NCI-H128 (cell line): ENCODE measurements at regions not wholly inside any gene's neighbourhood (a gene's known extent, or its start where the extent isn't known, plus 50 kb on each side); places are given as distances from the start of the nearest gene placed in this dataset.
"Not testable (repeated sequence)": the region's sequence is repeated elsewhere in the genome, so short reads cannot be mapped to it uniquely, and the experiment has no call there.

Source experiments
- DNase-seq: peaks from one replicate; lab custom pipeline; 2025; ENCODE audit not compliant: unreplicated experiment; lab: John Stamatoyannopoulos, UW

DNA sequence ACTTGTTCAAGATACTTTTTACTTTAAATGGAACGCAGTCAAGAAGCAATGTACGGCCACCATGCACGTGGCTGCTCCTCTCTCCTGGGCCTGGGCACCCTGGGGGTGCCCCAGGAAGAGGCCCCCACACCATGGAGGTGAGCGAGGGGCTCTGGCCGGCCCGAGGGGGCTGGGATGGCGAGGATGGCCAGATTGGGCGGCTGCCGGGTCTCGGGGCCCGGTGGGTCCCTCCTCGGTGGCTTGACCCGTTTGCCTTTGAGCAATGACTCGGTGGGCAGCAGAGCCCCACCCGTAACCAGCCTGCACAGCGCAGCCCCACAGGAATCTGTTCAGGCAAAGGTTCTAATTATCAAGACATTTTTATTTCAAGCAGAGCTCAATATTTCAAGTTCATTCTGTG is 167.4 kb downstream of the BRD1 start:
- DNase-seq: no peak

DNA sequence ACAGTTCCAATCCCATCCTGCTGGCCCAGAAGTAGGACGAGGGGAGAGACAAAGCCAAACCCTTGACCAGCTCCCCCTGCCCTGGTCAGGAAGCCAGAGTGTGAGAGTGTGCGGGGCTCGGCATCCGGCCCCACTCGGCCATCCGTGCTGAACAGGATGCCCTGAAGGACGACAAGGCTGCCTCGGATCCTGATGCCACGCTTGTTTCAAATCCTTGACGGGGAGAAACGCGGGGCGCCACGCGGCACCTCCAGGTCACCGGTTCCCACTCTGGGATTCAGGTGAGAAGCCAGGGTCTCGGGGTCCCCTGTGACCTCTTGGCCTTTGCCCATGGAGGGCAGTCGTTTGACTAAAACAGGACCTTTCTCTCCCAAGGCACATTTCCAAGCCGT is 167.8 kb downstream of the BRD1 start:
- no peak for DNase-seq

DNA sequence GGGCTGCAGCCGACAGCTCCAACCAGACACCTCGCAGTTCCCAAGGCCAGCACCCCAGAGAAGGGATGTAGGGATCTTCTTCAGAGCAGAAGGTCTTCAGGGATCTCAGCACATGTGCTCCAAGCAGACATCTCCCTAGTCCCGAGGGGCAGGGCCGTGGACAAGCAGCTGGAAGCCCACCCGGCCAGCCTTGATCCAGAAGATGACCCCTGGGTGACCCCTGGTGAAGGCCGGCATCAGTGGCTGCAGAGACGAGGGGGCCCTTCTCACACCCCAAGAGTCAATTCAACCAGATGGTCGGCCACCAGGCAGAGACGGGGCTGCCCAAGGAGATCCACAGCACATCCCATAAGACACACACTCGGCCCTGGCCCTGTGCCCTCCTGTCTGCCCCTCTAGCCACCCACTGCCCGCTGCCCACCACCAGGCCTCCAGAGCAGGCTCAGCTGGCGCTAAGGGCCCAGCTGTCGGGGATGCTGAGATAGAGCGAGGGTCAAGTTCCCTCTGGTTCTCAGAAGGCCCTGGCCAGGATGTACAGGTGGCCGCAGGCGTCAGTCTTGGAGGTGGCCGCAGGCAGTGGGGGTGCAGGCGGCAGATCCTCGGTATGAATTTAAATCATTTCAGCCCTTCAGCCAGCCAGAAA is 168.3 kb downstream of the BRD1 start:
- DNase-seq: no peak

GRCh38 chr22:49658902-49659280 is 168.8 kb downstream of the BRD1 start:
- DNase-seq: no peak

GRCh38 chr22:49657974-49658590 is 169.6 kb downstream of the BRD1 start:
- no peak for DNase-seq

DNA sequence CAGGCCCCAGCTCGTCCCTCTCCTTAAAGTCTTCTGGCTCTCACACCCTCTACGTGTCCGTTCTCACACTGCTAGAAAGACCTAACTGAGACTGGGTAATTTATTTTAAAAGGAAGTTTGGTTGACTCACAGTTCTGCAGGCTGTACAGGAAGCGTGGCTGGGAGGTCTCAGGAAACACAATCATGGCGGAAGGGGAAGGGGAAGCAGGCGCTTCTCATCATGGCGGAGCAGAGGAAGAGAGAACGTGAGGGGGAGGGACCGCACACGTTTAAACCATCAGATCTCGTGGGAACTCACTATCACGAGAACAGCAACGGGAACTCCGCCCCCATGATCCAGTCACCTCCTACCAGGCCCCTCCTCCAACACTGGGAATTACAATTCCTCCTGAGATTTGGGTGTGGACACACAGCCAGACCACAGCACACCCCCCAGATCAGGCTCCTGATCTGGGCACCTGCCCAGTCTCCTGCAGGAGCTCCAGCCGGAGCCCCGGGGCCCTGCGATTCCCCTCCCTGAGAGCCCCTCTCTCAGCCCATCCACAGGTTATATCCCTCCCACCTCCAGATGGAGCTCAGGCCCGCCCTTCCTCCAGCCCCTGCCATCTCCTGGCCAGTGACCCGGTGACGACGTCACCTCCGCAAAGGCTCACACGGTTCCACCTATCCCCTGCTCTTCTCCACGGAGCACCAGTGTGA is 170.2 kb downstream of the BRD1 start:
- DNase-seq: no peak

DNA sequence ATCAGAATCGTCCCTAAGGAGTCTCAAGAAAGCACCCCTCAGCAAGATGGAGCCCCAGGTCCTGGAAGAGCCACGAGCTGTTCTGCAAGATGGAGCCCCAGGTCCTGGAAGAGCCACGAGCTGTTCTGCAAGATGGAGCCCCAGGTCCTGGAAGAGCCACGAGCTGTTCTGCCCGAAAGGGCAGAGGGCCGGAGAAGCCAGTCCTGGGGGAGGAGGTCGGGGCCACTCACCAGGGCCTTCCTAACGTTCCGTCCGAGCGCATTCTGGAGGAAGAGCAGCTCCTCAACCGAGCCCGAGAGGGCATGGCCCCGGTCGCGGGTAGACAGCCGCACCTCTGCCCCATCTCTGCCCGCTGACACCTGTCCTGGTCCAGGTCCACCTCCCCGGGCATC is 170.8 kb downstream of the BRD1 start:
- not testable (repeated sequence) for DNase-seq

DNA sequence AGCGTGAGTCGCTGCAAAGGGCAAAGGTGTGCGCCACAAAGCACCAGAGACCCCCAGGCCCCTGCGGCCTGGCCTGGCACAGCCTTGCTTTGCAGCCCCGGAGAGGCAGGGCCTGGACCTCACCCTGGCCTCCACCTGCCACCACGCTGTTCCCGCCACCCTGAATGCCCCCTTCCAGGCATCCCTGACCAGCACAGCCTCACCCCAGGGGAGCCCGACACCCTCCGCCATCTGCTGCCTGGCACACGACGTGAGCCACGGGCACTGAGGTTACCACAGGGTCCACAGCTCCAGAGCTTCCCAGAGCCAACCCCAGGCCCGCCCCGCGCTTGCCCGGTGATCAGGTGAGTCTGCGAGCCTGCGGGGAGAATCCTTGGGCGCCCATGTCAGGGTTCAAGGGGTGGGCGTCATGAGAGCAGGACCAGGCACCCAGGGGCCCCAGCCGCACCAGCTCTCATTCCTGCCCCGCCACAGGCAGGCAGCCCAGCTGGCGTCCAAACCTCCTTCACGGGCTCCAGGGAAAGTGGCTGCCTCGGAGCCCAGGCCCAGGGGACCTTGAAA is 171.3 kb downstream of the BRD1 start:
- DNase-seq: no peak

DNA sequence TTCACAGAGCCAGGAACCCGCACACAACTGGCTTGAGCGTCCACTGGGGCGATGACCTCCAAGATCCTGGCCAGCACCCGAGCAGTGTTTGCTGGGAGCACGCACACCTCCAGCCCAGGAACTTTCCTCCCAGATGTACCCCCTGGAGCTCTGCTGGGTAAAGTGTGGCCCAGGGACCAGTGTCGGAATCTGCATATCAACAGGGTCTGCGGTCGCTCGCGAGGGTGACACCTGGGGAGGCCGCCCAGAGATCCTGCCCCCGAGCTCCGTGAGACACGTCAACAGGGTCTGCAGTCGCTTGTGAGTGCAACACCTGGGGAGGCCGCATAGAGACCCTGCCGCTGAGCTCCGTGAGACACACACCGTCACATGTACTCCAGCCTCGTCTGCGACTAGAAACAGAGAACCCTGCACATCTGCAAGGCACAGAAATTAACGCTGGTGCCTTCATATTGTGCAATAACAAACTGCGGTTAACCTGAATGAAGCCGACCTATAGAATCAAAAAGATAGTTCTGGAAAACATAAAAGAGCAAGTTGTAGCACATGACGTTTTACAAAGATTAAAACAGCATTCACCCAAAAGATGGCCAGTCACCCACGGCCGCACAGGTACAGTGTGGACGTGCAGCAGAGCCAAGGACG is 172.4 kb downstream of the BRD1 start:
- DNase-seq: no peak

DNA sequence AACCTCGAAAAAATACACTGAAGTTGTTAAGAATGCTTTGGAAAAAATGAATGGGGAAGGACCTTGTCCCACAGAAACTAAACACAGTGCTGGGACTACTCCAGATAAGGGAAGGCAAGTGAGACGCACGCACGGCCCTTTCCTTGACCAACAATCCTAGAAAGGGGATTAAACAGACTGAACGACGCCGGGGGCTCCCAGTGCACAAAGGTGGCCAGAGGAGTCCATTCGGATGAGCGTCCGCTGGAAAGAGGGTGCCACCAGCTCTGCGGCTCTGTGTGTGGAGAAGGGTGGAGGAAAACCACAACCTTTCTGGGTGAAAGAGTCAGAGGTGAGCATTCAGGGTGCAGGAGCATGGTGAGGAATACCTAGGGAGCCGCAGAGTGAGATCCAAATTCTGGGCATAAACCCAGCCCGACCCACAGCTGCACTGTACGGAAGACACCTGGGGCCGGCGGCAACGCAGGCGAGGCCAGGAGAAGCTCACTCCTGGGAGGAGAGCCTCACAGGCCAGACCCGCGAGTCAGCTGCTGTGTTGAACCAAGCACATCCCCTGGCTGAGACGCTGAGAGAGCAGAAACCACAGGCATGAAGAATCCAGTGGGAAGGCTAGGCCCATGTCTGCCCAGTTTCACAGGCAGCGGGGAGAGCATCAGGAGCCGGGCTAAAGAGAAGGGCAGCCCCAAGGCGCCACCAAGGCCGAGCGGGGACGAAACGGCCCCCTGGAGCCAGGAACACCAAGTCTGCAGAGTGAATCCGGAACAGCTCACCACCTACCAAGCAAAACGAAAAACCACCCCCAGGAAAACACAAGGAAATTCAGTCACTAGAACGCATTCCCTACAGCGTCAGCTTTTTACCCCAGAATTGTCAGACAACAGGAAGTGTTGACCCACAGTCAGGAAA is 177.1 kb downstream of the BRD1 start:
- DNase-seq: no peak

GRCh38 chr22:49649166-49650068 is 178.3 kb downstream of the BRD1 start:
- no peak for DNase-seq

- DNase-seq: no peak
Measured at GRCh38 chr22:49648053-49648452, 179.6 kb downstream of the BRD1 start.

DNA sequence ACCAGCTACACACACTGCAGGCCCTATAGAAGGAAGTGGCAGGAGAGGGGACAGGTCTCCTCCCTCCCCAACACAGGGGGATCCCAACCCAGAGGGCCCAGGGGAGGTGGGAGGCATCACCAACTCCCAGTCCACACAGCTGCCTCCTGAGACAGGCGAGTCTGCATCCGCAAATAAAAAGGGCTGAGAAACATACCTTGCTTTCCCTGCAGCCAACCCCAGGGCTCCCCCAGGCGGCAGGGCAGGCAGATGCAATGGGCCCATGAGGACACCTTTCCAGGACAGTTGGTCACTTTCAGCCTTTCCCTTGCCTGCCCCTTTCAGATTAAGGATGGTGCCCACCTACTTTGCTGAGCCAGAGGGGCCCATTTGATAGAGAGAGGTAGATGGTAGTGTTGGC is 180.0 kb downstream of the BRD1 start:
- no peak for DNase-seq

DNA sequence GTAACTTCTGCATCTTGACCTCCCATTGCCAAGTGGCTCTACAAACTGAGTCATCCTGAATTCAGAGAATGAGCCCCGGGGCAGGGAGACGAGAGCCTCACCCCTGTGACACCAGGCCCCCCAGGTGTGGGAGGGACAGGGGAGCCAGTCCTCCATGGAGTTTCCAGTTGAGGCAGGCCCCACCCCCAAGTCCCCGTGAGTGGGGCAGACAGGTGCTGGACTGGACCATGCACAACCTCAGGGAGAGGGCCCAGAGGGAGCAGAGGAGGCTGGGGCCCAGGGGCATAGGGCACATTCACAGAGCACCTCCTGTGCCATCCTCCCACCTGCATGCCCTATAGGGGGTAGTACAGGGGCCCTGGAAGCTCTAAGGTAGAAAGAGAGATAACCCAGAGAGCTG is 180.8 kb downstream of the BRD1 start:
- DNase-seq: no peak

GRCh38 chr22:49645791-49646550 is 181.7 kb downstream of the BRD1 start:
- no peak for DNase-seq

GRCh38 chr22:49645257-49645656 is 182.4 kb downstream of the BRD1 start:
- no peak for DNase-seq

DNA sequence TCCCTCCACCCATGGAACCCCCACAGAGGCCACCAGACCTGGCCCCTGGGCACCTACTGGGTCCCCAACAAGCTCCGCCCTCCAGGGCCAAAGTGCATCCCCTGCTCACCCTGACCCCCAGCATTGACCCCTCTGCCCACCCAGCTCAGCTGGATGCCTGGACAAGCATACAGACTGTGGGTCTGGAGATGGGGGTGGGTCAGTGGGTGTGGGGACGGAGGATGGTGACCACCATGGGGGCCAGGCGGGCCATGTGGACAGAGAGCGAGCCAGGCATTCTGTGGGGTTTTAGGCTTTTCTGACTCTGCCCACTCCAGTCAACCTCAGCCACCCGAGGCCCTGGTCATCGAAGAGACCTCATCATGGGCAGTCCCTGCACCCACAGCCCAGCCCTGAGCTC is 183.7 kb downstream of the BRD1 start:
- no peak for DNase-seq

DNA sequence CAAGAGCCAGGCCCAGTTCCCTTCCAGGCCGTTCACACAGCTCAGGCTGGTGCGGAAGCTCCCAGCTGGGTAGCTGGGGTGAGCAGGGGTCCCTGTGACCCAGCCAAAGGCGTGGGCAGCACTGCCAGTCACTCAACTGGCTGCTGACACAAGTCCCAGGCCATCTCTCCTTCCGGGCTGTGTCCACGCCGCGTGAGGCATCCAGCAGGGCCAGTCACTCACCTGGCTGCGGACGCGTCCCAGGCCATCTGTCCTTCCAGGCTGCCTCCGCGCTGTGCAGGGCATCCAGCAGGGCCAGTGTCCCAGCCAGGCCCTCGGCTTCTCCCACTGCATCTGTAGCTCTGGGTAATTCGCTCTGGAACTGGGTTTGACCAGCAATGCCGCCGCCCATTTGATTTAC is 184.2 kb downstream of the BRD1 start:
- no peak for DNase-seq

DNA sequence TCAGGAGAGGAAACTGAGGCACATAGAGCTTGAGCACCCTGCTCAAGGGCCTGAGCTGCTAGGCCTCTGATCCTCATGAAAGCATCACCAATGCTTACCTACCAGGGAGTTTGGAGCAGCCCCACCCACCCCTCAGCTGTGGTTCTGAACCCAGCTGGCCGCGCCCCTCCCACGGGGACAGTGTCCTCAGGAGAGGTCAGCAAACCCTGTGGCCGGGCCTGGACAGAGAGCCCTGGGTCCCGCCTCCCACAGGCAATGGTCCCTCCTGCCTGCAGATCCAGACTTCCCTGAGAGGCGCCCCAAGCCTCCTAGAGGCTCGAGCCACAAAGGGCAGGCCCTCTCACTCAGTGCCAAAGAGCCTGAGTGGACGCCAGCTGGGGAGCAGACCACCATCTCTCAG is 184.9 kb downstream of the BRD1 start:
- DNase-seq: no peak
